CD4-positive, alpha-beta memory T cell (primary cell): ENCODE measurements at regions not wholly inside any gene's neighbourhood (a gene's known extent, or its start where the extent isn't known, plus 50 kb on each side); places are given as distances from the start of the nearest gene placed in this dataset.
A peak's percentile ranks its signal among the peaks of the same experiment; 100 is the strongest.

Source experiments
- CTCF ChIA-PET: fragments of 350-600 bp; sonication (Branson Sonifier 250); formaldehyde crosslinking; loops from one replicate; lab custom pipeline; 2021; ENCODE audit warnings: inconsistent platforms; ENCODE audit not compliant: partially characterized antibody; lab: Charles Lee
- POLR2A ChIA-PET: fragments of 350-600 bp; sonication (Branson Sonifier 250); formaldehyde crosslinking; loops from one replicate; lab custom pipeline; 2021; ENCODE audit not compliant: partially characterized antibody; lab: Charles Lee
- DNase-seq, 5 donors: peaks; one replicate each; pipeline versions ENCODE4 v3.0.0 to v3.0.0-alpha.2; 2020 to 2022; ENCODE audit warnings: mixed read lengths in 1 of 5
- H3K27ac ChIP-seq: one replicate; pipeline ENCODE4 v1.7.0; 2013; ENCODE audit warnings: low read depth, low read length
- H3K27me3 ChIP-seq: 2 replicates; pipeline ENCODE4 v1.7.0; 2013; ENCODE audit warnings: mild to moderate bottlenecking, low read length, moderate library complexity; ENCODE audit not compliant: insufficient read depth
- H3K36me3 ChIP-seq: 2 replicates; pipeline ENCODE4 v1.7.0; 2013; ENCODE audit warnings: mild to moderate bottlenecking, low read length, moderate library complexity; ENCODE audit not compliant: insufficient read depth
- H3K4me1 ChIP-seq: 2 replicates; pipeline ENCODE4 v1.7.0; 2013; ENCODE audit warnings: mild to moderate bottlenecking, low read length, moderate library complexity; ENCODE audit not compliant: insufficient read depth
- H3K4me3 ChIP-seq, 2 donors: one replicate each; pipeline ENCODE4 v1.7.0; 2013; ENCODE audit warnings: low read length in 2 of 2, mild to moderate bottlenecking in 1 of 2
- H3K9me3 ChIP-seq, 2 donors: one replicate each; pipeline ENCODE4 v1.7.0; 2013; ENCODE audit warnings: low read length in 2 of 2, control low read depth in 1 of 2; ENCODE audit not compliant: control insufficient read depth in 1 of 2
- H3K27ac Mint-ChIP-seq, 7 donors: one replicate each; pipeline ENCODE4 v1.8.0; 2020 to 2021; ENCODE audit warnings: mixed read lengths in 7 of 7, mild to moderate bottlenecking in 6 of 7, inconsistent platforms in 3 of 7, moderate library complexity in 3 of 7
- H3K27me3 Mint-ChIP-seq, 2 donors: one replicate each; pipeline ENCODE4 v1.8.0; 2020 to 2021; ENCODE audit warnings: mixed read lengths in 2 of 2
- H3K36me3 Mint-ChIP-seq, 2 donors: one replicate each; pipeline ENCODE4 v1.8.0; 2020 to 2021; ENCODE audit warnings: mixed read lengths in 2 of 2, inconsistent platforms in 1 of 2, mild to moderate bottlenecking in 1 of 2
- H3K4me1 Mint-ChIP-seq, 4 donors: one replicate each; pipeline ENCODE4 v1.8.0; 2020 to 2021; ENCODE audit warnings: mixed read lengths in 4 of 4, mild to moderate bottlenecking in 1 of 4
- H3K4me3 Mint-ChIP-seq, 8 donors: one replicate each; pipeline ENCODE4 v1.8.0; 2020 to 2021; ENCODE audit warnings: mixed read lengths in 8 of 8, mild to moderate bottlenecking in 7 of 8, moderate library complexity in 6 of 8, inconsistent platforms in 3 of 8
- H3K9me3 Mint-ChIP-seq, 8 donors: one replicate each; pipeline ENCODE4 v1.8.0; 2020 to 2021; ENCODE audit warnings: mixed read lengths in 8 of 8, mild to moderate bottlenecking in 5 of 8, inconsistent platforms in 3 of 8, moderate library complexity in 1 of 8
- intact Hi-C: fragments of 100-400 bp; cut with micrococcal nuclease; formaldehyde crosslinking; loops from one replicate; pipeline ENCODE4 v1.15.1; 2023

- H3K36me3 ChIP-seq: no peaks in the 10 kb centered on the region
- no peak overlapping the region for H3K27ac Mint-ChIP-seq
- H3K27ac ChIP-seq: no peak overlapping the region
- H3K9me3 Mint-ChIP-seq: peaks cover 0 to 8% (median 2%) of the 10 kb centered on the region in 8 donors
- peaks cover 2 to 9% of the 10 kb centered on the region in 2 donors for H3K27me3 Mint-ChIP-seq
- no peak overlapping the region for H3K4me3 Mint-ChIP-seq
- POLR2A ChIA-PET: no interaction called here
- intact Hi-C loops: no loop called here
- CTCF ChIA-PET: no interaction called here
- no peaks in the 10 kb centered on the region for H3K27me3 ChIP-seq
- H3K9me3 ChIP-seq: no peaks in the 10 kb centered on the region
- no peak overlapping the region for H3K4me3 ChIP-seq
- no peaks in the 10 kb centered on the region for H3K4me1 Mint-ChIP-seq
- DNase-seq: no peak
- H3K4me1 ChIP-seq: no peaks in the 10 kb centered on the region
- no peaks in the 10 kb centered on the region for H3K36me3 Mint-ChIP-seq
These were observed 133.3 kb upstream of the MAN1A1 start for GRCh38 chr6:119482850-119483285.

DNA sequence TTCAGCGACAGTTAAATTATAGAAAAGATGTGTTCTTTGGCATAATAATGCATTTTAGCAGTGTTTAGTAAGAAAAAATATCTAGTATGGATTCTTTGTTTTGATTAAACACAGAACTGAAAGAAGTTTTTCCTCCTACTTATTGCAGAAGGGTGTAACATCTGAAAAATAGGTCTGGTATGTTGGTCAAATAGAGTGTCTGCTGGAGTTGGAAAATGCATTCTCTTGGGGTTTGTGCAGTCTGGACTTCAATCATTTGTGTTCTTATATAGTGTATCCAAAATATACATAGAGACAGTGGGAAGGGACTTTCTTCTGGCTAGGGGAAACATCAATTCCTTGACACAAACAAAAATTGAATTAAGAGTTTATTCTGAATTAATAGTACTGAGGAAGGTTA is 132.4 kb upstream of the MAN1A1 start:
- Histone ChIP-seq H3K36me3 (no peaks in the 10 kb centered on the region), H3K27me3 (no peaks in the 10 kb centered on the region), H3K4me1 (no peaks in the 10 kb centered on the region), H3K9me3 (no peaks in the 10 kb centered on the region), H3K27ac (no peak overlapping the region), H3K4me3 (no peak overlapping the region)
- DNase-seq: no peak
- H3K9me3 Mint-ChIP-seq: peaks cover 0 to 4% (median 0%) of the 10 kb centered on the region in 8 donors
- ChIA-PET POLR2A (no interaction called here), CTCF (no interaction called here)
- H3K27ac Mint-ChIP-seq: no peak overlapping the region
- H3K4me3 Mint-ChIP-seq: no peak overlapping the region
- no peaks in the 10 kb centered on the region for H3K36me3 Mint-ChIP-seq
- H3K4me1 Mint-ChIP-seq: no peaks in the 10 kb centered on the region
- intact Hi-C loops: no loop called here
- peaks cover 2 to 9% of the 10 kb centered on the region in 2 donors for H3K27me3 Mint-ChIP-seq

GRCh38 chr6:119480961-119481497 is 131.5 kb upstream of the MAN1A1 start:
- Histone ChIP-seq H3K4me3 (no peak overlapping the region), H3K27me3 (no peaks in the 10 kb centered on the region), H3K4me1 (no peaks in the 10 kb centered on the region), H3K27ac (no peak overlapping the region), H3K9me3 (no peaks in the 10 kb centered on the region), H3K36me3 (no peaks in the 10 kb centered on the region)
- Mint-ChIP-seq H3K27ac (no peak overlapping the region), H3K4me1 (no peaks in the 10 kb centered on the region), H3K36me3 (no peaks in the 10 kb centered on the region), H3K9me3 (peaks cover 0 to under 1% (median 0%) of the 10 kb centered on the region in 8 donors), H3K27me3 (peaks cover 2 to 7% of the 10 kb centered on the region in 2 donors), H3K4me3 (no peak overlapping the region)
- intact Hi-C loops: no loop called here
- POLR2A ChIA-PET: no interaction called here
- CTCF ChIA-PET: interaction anchor here (1.0 kb wide), 1 partner anchor 16 kb away, joined by 3 read pairs; no protein-coding TSS in a partner anchor
- DNase-seq: no peak

DNA sequence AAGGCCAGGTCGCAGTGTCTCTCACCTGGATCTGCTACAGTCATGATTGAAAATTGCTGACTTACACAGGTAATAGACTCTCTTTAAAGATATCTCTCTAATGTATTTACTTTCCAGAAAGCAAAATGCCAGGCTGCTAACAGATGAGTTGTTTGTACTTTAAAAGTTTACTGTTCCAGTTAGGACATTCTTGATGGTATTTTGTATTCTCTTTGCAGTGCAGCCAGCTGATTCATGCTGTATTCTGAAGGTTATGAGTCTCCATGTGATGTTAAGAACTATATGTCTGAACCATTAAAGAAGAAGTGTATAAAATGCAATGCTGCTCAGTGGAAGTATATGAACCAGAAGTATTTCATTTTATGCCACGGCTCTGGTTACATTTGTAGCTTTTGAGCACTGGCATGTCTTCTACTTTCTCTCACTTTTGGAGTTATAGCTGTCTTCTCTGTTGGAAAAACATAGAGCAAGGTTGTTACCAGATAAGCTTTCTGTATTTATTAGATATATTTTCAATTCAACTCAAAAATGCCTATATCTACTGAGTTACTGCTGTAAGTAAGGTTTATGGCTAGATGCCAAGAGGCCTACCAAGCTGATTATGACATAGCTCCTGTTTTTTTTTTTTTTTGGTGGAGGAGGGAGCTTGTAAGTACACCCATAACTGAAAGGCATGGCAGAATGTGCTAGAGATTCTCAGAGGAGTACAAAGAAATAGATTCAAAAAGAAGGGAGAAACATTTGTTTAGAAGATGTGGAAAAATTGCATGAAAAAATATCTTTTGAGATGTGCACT is 130.5 kb upstream of the MAN1A1 start:
- no peak overlapping the region for H3K27ac Mint-ChIP-seq
- ChIA-PET CTCF (interaction anchor here (1.0 kb wide), 1 partner anchor 17 kb away, joined by 3 read pairs; no protein-coding TSS in a partner anchor), POLR2A (no interaction called here)
- intact Hi-C loops: no loop called here
- H3K9me3 Mint-ChIP-seq: no peaks in the 10 kb centered on the region
- Histone ChIP-seq H3K36me3 (no peaks in the 10 kb centered on the region), H3K4me3 (no peak overlapping the region), H3K27ac (no peak overlapping the region), H3K4me1 (no peaks in the 10 kb centered on the region), H3K9me3 (no peaks in the 10 kb centered on the region), H3K27me3 (no peaks in the 10 kb centered on the region)
- no peak for DNase-seq
- no peaks in the 10 kb centered on the region for H3K4me1 Mint-ChIP-seq
- H3K36me3 Mint-ChIP-seq: no peaks in the 10 kb centered on the region
- peaks cover 2% of the 10 kb centered on the region in 2 donors for H3K27me3 Mint-ChIP-seq
- H3K4me3 Mint-ChIP-seq: no peak overlapping the region

GRCh38 chr6:119476554-119476953 is 127.0 kb upstream of the MAN1A1 start:
- H3K36me3 ChIP-seq: no peaks in the 10 kb centered on the region
- DNase-seq: no peak
- Mint-ChIP-seq H3K36me3 (no peaks in the 10 kb centered on the region), H3K27ac (no peak overlapping the region), H3K4me3 (no peak overlapping the region), H3K4me1 (no peaks in the 10 kb centered on the region), H3K9me3 (peaks cover 0 to 4% (median under 1%) of the 10 kb centered on the region in 8 donors), H3K27me3 (no peaks in the 10 kb centered on the region)
- H3K27me3 ChIP-seq: no peaks in the 10 kb centered on the region
- no peak overlapping the region for H3K4me3 ChIP-seq
- intact Hi-C loops: no loop called here
- no peaks in the 10 kb centered on the region for H3K4me1 ChIP-seq
- H3K9me3 ChIP-seq: no peaks in the 10 kb centered on the region
- no peak overlapping the region for H3K27ac ChIP-seq
- ChIA-PET POLR2A (no interaction called here), CTCF (no interaction called here)

DNA sequence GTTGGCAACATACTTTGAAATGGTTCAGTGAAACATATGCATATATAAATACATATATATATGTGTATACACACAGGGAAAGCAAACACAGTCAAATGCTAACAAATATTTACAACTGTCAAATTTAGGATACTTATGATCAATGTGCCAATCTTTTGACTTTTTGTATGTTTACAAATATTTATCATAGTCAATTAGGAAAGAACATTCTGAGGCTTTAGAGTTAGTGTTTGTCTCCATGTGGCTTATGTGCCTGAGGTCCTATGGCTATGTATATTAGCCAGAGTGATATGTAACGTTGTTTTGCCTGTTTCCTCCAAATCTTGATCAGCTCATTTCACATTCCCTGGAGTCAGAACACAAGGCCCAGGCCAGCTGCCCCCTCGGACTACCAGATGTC is 126.5 kb upstream of the MAN1A1 start:
- no peak for DNase-seq
- peaks cover 0 to 4% (median under 1%) of the 10 kb centered on the region in 8 donors for H3K9me3 Mint-ChIP-seq
- Histone ChIP-seq H3K27ac (no peak overlapping the region), H3K36me3 (no peaks in the 10 kb centered on the region), H3K9me3 (no peaks in the 10 kb centered on the region), H3K27me3 (no peaks in the 10 kb centered on the region), H3K4me1 (no peaks in the 10 kb centered on the region), H3K4me3 (no peak overlapping the region)
- H3K4me3 Mint-ChIP-seq: no peak overlapping the region
- ChIA-PET CTCF (no interaction called here), POLR2A (no interaction called here)
- H3K4me1 Mint-ChIP-seq: peaks cover 0 to 3% (median 0%) of the 10 kb centered on the region in 4 donors
- no peak overlapping the region for H3K27ac Mint-ChIP-seq
- no peaks in the 10 kb centered on the region for H3K27me3 Mint-ChIP-seq
- intact Hi-C loops: no loop called here
- H3K36me3 Mint-ChIP-seq: no peaks in the 10 kb centered on the region

DNA sequence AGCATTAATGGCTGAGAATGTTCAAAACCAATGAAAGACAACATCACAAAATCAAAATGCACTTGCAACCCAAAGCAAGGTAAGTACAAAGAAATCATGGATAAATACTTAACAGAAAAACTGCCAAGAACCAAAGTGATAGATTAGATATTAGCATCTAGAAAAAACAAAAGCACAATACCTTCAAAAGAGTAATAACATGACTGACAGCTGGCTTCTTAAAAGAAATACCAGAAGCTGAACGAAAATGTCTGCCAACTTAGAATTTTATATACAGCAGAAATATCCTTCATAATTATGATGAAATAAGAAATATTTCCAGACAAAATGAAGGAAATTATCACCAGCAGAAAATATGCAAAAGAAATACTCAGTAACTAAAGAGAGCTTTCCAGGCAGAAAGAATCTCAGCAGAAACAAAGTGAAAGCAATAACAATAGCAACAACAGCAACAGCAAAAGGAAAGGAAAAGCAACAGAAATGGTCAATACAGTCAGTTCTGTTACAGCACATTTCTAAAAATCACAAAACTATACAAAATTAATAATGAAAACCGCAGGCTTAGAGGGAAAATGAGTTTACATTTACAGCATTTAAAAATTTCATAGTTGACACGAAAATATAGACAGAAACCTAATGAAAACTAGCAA is 121.5 kb upstream of the MAN1A1 start:
- H3K4me1 ChIP-seq: no peaks in the 10 kb centered on the region
- Mint-ChIP-seq H3K27me3 (no peaks in the 10 kb centered on the region), H3K36me3 (no peaks in the 10 kb centered on the region), H3K4me3 (peak overlapping the region in 2 of 8 donors; percentile 10 to 57), H3K27ac (no peak overlapping the region), H3K4me1 (peaks cover 4 to 19% (median 13%) of the 10 kb centered on the region in 4 donors), H3K9me3 (peaks cover 0 to 5% (median 1%) of the 10 kb centered on the region in 8 donors)
- intact Hi-C loops: no loop called here
- no peak for DNase-seq
- H3K27me3 ChIP-seq: no peaks in the 10 kb centered on the region
- ChIA-PET CTCF (no interaction called here), POLR2A (no interaction called here)
- no peaks in the 10 kb centered on the region for H3K9me3 ChIP-seq
- no peak overlapping the region for H3K27ac ChIP-seq
- no peaks in the 10 kb centered on the region for H3K36me3 ChIP-seq
- H3K4me3 ChIP-seq: no peak overlapping the region
